Activated naive CD4-positive, alpha-beta T cell treated with anti-CD3 and anti-CD28 coated beads, Interleukin-2, amount 50 U/mL, for 16 hours (primary cell): ENCODE measurements at regions not wholly inside any gene's neighbourhood (a gene's known extent, or its start where the extent isn't known, plus 50 kb on each side); places are given as distances from the start of the nearest gene placed in this dataset.
"Not testable (repeated sequence)": the region's sequence is repeated elsewhere in the genome, so short reads cannot be mapped to it uniquely, and the experiment has no call there.

Experiments used
- DNase-seq: peaks from one replicate; pipeline ENCODE4 v3.0.0-alpha.2; 2020

- not testable (repeated sequence) for DNase-seq
Measured at GRCh38 chr2:128604581-128604980, 285.9 kb upstream of the HS6ST1 start.

- no peak for DNase-seq
Measured at GRCh38 chr2:128605421-128605820, 286.8 kb upstream of the HS6ST1 start.

GRCh38 chr2:128605931-128606330 is 287.3 kb upstream of the HS6ST1 start:
- DNase-seq, result no peak

- no peak for DNase-seq
Measured at GRCh38 chr2:128606837-128607236, 288.2 kb upstream of the HS6ST1 start.

- no peak for DNase-seq
Measured at GRCh38 chr2:128607440-128607839, 288.8 kb upstream of the HS6ST1 start.

GRCh38 chr2:128607911-128608506 is 289.3 kb upstream of the HS6ST1 start:
- DNase-seq, result no peak

GRCh38 chr2:128608921-128609880 is 290.5 kb upstream of the HS6ST1 start:
- DNase-seq, result no peak

- DNase-seq, result no peak
Measured at GRCh38 chr2:128610496-128610895, 291.8 kb upstream of the HS6ST1 start.

- no peak for DNase-seq
Measured at GRCh38 chr2:128611421-128612320, 293.0 kb upstream of the HS6ST1 start.

GRCh38 chr2:128612628-128613027 is 294.0 kb upstream of the HS6ST1 start:
- no peak for DNase-seq

GRCh38 chr2:128613351-128613750 is 294.7 kb upstream of the HS6ST1 start:
- no peak for DNase-seq

GRCh38 chr2:128613876-128614275 is 295.2 kb upstream of the HS6ST1 start:
- DNase-seq, result no peak

GRCh38 chr2:128614907-128615306 is 296.2 kb upstream of the HS6ST1 start:
- DNase-seq, result not testable (repeated sequence)

- no peak for DNase-seq
Measured at GRCh38 chr2:128615571-128615970, 296.9 kb upstream of the HS6ST1 start.

- DNase-seq, result no peak
Measured at GRCh38 chr2:128617029-128617590, 298.4 kb upstream of the HS6ST1 start.

- no peak for DNase-seq
Measured at GRCh38 chr2:128617661-128618060, 299.0 kb upstream of the HS6ST1 start.

- DNase-seq, result no peak
Measured at GRCh38 chr2:128618642-128619041, 300.0 kb upstream of the HS6ST1 start.

- DNase-seq, result no peak
Measured at GRCh38 chr2:128619471-128620325, 301.0 kb upstream of the HS6ST1 start.

- DNase-seq, result no peak
Measured at GRCh38 chr2:128621074-128621473, 302.4 kb upstream of the HS6ST1 start.

GRCh38 chr2:128622371-128622770 is 303.7 kb upstream of the HS6ST1 start:
- no peak for DNase-seq

- no peak for DNase-seq
Measured at GRCh38 chr2:128622955-128623620, 304.4 kb upstream of the HS6ST1 start.
